SK-N-SH treated with all-trans-retinoic acid at 6 μM for 48 hours (cell line): ENCODE measurements at regions not wholly inside any gene's neighbourhood (a gene's known extent, or its start where the extent isn't known, plus 50 kb on each side); places are given as distances from the start of the nearest gene placed in this dataset.

Source experiments
- ARNTL ChIP-seq: fragments of 450-650 bp; formaldehyde crosslinking; IDR thresholded peaks from 2 replicates; pipeline ENCODE4 v1.5.0; 2020; ENCODE audit warnings: low read depth, mild to moderate bottlenecking, moderate library complexity, borderline replicate concordance
- CSDC2 ChIP-seq: fragments of 250-450 bp; sonication (Bioruptor Pico); IDR thresholded peaks from 2 replicates; pipeline ENCODE4 v1.5.0; 2020; ENCODE audit warnings: mild to moderate bottlenecking, moderate library complexity
- ZNF70 ChIP-seq: fragments of 450-650 bp; formaldehyde crosslinking; IDR thresholded peaks from 2 replicates; pipeline ENCODE4 v1.5.0; 2020; ENCODE audit warnings: mild to moderate bottlenecking, moderate library complexity
- TF ChIP-seq, protein P1 (sequence below): fragments of 250-450 bp; sonication (Bioruptor Pico); IDR thresholded peaks from 2 replicates; pipeline ENCODE4 v1.8.0; 2020; ENCODE audit warnings: mild to moderate bottlenecking, moderate library complexity, borderline replicate concordance
- TF ChIP-seq, protein P2 (sequence below): fragments of 250-450 bp; sonication (Bioruptor Pico); IDR thresholded peaks from 2 replicates; pipeline ENCODE4 v1.5.1; 2020; ENCODE audit warnings: low read depth, mild to moderate bottlenecking, moderate library complexity

DNA sequence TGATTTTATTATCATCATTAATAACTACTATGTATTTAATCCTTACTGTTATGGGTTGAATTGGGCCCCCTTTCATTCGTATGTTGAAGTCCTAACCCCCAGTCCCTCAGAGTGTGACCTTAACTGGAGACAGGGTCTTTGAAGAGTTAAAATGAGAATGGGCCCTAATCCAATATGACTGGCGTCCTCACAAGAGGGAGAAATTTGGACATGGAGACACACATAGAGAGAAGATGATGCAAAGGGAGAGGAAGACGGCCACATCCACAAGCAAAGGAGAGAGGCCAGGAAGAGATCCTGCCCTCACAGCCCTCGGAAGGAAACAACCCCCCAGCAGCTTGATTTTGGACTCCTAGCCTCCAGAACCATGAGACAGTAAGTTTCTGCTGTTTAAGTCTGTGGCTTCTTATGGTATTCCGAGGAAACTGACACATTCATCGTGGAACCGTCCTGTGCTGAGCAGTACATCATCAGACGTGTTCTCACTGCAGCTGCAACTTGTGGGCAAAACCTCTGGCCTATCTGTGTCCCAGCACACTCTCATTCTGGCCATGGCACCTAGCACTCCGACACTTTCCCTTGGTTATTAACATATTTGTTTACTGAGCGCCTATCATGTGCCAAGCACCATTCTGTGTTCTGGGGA lies 127.6 kb downstream of the SLC38A6 start:
- TF ChIP-seq, protein P1, sequence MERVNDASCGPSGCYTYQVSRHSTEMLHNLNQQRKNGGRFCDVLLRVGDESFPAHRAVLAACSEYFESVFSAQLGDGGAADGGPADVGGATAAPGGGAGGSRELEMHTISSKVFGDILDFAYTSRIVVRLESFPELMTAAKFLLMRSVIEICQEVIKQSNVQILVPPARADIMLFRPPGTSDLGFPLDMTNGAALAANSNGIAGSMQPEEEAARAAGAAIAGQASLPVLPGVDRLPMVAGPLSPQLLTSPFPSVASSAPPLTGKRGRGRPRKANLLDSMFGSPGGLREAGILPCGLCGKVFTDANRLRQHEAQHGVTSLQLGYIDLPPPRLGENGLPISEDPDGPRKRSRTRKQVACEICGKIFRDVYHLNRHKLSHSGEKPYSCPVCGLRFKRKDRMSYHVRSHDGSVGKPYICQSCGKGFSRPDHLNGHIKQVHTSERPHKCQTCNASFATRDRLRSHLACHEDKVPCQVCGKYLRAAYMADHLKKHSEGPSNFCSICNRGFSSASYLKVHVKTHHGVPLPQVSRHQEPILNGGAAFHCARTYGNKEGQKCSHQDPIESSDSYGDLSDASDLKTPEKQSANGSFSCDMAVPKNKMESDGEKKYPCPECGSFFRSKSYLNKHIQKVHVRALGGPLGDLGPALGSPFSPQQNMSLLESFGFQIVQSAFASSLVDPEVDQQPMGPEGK (CRISPR knock-in tag), result no peak
- TF ChIP-seq CSDC2 (CRISPR knock-in tag) (no peak), ZNF70 (no peak), ARNTL (CRISPR knock-in tag) (no peak)
- TF ChIP-seq, protein P2, sequence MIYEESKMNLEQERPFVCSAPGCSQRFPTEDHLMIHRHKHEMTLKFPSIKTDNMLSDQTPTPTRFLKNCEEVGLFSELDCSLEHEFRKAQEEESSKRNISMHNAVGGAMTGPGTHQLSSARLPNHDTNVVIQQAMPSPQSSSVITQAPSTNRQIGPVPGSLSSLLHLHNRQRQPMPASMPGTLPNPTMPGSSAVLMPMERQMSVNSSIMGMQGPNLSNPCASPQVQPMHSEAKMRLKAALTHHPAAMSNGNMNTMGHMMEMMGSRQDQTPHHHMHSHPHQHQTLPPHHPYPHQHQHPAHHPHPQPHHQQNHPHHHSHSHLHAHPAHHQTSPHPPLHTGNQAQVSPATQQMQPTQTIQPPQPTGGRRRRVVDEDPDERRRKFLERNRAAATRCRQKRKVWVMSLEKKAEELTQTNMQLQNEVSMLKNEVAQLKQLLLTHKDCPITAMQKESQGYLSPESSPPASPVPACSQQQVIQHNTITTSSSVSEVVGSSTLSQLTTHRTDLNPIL (CRISPR knock-in tag), result no peak
